GM21515 (cell line): ENCODE measurements at regions not wholly inside any gene's neighbourhood (a gene's known extent, or its start where the extent isn't known, plus 50 kb on each side); places are given as distances from the start of the nearest gene placed in this dataset.
"Not testable (repeated sequence)": the region's sequence is repeated elsewhere in the genome, so short reads cannot be mapped to it uniquely, and the experiment has no call there.

Source experiments
- ATAC-seq: cut with Tn5 transposase; IDR thresholded peaks from one replicate; pipeline ENCODE4 v1.9.1; 2021; ENCODE audit not compliant: unreplicated experiment

GRCh38 chr7:69283421-69283820, 314.9 kb upstream of the AUTS2 start:
- no peak for ATAC-seq

GRCh38 chr7:69285854-69286253, 312.4 kb upstream of the AUTS2 start:
- no peak for ATAC-seq

- no peak for ATAC-seq
These were observed 302.3 kb upstream of the AUTS2 start for GRCh38 chr7:69295977-69296376.

- no peak for ATAC-seq
These were observed 297.0 kb upstream of the AUTS2 start for GRCh38 chr7:69301253-69301652.

- ATAC-seq = no peak
These were observed 288.7 kb upstream of the AUTS2 start for GRCh38 chr7:69309601-69310000.

GRCh38 chr7:69311489-69311888, 286.8 kb upstream of the AUTS2 start:
- no peak for ATAC-seq

- not testable (repeated sequence) for ATAC-seq
These were observed 284.4 kb upstream of the AUTS2 start for GRCh38 chr7:69313852-69314251.

- no peak for ATAC-seq
These were observed 279.5 kb upstream of the AUTS2 start for GRCh38 chr7:69318794-69319193.

GRCh38 chr7:69328516-69328915, 269.8 kb upstream of the AUTS2 start:
- ATAC-seq = no peak

GRCh38 chr7:69334701-69335100, 263.6 kb upstream of the AUTS2 start:
- ATAC-seq = no peak

- no peak for ATAC-seq
These were observed 262.9 kb upstream of the AUTS2 start for GRCh38 chr7:69335331-69335730.

GRCh38 chr7:69336976-69337375, 261.3 kb upstream of the AUTS2 start:
- no peak for ATAC-seq

- no peak for ATAC-seq
These were observed 260.1 kb upstream of the AUTS2 start for GRCh38 chr7:69338144-69338543.

- ATAC-seq = no peak
These were observed 257.0 kb upstream of the AUTS2 start for GRCh38 chr7:69341288-69341687.

GRCh38 chr7:69342154-69342884, 256.0 kb upstream of the AUTS2 start:
- no peak for ATAC-seq

- ATAC-seq = no peak
These were observed 249.0 kb upstream of the AUTS2 start for GRCh38 chr7:69349291-69349690.

GRCh38 chr7:69358163-69358821, 240.0 kb upstream of the AUTS2 start:
- no peak for ATAC-seq

- no peak for ATAC-seq
These were observed 239.1 kb upstream of the AUTS2 start for GRCh38 chr7:69359003-69359700.

GRCh38 chr7:69360913-69361312, 237.4 kb upstream of the AUTS2 start:
- no peak for ATAC-seq

GRCh38 chr7:69363136-69363535, 235.1 kb upstream of the AUTS2 start:
- no peak for ATAC-seq

- no peak for ATAC-seq
These were observed 233.2 kb upstream of the AUTS2 start for GRCh38 chr7:69364813-69365643.
